HG03571 (cell line): ENCODE measurements at regions not wholly inside any gene's neighbourhood (a gene's known extent, or its start where the extent isn't known, plus 50 kb on each side); places are given as distances from the start of the nearest gene placed in this dataset.
"Not testable (repeated sequence)": the region's sequence is repeated elsewhere in the genome, so short reads cannot be mapped to it uniquely, and the experiment has no call there.

Experiments used
- ATAC-seq: cut with Tn5 transposase; IDR thresholded peaks from one replicate; pipeline ENCODE4 v1.9.1; 2021; ENCODE audit not compliant: unreplicated experiment

DNA sequence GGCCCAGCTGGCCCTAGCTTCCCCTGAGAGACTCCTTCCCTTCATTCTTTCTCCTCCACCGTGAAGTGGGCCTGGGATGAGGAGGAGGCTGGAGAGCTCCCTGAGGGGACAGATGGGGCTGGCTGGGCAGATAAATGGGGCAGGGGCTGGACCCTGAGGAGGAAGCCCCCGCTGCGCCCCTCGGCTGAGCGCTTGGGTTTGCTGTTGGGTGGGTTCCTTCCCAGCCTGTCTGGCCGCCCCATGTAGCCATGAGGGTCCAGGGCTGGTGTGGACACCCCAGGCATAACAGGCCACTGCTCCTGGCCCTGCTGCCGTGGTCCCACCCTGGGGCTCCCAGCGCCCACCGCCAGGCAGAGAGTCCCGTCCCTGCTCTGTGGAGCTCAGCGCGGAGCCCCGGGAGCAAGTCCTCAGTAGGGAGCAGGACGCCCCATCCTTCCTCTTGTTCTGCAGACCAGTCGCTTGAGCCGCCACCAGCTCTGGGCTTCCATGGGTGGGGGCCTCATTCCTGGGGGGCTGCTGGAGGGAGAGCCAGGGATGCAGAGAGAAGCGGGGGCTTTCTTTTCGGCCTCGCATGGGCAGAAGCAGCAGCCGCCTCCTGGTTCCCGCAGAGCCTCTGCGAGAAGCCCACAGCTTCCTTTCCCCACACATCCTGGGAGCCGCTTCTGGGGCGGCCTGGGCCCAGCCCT, 266.4 kb upstream of the TCERG1L start:
- no peak for ATAC-seq

DNA sequence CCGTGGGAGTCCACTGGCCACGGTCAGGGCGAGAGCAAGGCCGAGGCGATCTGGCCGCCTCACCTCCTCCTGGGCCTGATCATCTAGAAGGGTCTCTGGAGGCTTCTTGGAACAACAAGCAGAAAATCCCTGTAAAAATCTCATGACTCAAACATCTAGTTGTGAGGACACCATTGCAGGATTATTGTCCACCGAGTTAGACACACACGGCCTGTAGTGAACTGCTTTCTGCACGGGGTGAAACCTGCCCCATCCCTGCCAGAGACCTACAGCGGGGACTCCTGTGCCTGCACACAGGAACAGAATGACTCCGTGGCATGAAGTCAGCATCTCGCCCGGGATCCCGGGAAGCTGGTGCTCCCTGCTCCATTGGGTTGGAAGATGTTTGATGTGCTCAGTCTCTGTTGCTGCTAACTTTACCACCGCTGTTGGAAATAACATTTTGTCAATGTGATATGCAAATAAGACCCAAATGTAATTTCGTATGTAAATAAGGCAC, 267.0 kb upstream of the TCERG1L start:
- no peak for ATAC-seq

DNA sequence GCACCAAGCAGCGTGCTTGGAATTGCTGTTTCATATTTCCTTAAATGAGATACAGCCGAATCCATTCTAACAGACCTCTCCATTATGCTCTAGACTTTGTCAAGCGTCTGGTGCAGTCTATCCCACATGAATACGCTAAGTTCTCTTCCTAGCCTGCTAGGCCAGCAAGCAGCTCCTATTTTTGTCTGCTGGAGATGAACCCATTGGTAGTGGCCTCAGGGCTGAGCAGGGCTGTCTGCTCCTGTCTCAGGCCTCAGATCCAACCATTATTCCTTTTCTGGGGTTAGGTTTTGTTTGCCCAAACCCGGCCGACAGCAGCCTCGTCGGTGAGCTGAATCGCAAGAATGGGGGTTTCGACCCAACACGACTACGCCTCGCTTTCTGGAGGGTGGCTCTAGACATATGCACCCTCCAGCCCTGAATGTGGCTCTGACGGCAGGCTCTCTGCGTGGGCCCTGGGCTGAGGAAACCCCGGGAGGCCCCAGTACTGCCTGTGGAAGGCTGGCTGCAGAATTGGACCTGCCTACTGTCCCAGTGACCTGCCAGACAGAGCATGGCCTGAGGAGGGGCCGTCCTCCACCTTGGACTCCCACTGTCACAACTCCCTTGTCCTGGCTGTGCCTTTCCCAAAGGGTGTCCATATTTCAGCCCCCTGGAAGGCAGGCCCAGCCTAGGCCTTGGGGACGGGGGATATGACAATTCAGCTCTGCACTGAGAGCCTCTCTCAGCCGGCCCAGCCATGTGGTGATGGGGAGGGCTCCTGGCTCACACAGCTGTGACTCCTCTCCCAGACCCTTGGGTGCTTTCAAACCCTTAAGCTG, 267.9 kb upstream of the TCERG1L start:
- ATAC-seq: no peak

DNA sequence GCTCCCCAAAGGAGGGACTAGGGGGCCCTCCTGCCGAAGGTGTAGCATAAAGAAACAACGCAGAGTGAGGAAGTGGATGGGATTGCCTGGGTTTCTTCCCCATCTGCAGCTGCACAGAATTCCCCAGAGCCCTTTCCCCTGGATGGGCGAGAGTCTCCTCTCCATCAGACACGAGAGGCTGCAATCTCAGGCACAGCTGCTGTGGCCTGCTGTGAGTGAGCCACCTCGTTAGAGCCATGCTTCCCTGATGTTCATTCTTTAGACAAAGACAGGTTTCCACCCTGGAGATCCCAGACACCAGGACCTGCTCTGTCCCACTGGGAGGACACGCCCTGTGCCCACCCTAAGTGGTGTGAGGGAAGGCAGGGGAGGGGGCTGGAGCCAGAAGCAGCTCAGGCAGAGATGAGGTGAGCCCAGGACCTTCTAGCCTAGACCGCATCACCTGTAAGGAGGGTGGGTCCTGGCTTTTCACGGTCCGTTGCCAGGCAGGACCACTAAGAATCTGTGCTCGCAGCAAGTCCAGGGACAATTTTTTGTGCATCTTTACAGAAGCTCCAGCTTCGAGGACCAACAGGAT, 268.6 kb upstream of the TCERG1L start:
- ATAC-seq: no peak

DNA sequence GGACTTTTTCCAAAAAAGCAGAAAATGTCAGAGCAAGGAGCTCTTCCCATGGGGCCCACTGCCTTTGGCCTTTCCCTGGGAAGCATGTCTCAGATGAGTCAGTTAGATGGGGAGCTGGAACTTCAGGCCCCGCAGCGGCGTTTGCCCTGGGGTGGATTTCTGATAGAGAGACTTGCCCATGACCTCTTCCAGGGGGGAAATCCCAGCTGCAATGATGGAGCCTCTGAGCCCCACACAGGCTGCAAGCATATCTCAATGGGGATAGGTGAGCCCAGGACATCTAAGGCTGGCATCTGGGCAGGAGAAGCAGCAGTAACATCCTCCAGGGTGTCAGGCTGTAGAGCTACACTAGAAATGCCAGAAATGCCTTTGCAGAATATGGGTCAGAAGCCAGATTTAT, 269.2 kb upstream of the TCERG1L start:
- no peak for ATAC-seq

DNA sequence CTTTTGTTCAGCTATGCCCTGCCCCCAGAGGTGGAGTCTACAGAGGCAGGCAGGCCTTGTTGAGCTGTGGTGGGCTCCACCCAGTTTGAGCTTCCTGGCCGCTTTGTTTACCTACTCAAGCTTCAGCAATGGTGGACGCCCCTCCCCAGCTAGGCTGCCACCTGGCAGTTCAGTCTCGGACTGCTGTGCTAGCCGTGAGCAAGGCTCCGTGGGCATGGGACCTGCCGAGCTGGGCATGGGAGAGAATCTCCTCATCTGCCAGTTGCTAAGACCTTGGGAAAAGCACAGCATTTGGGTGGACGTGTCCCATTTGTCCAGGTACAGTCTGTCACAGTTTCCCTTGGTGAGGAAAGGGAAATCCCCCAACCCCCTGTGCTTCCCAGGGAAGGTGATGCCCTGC, 270.0 kb upstream of the TCERG1L start:
- not testable (repeated sequence) for ATAC-seq

DNA sequence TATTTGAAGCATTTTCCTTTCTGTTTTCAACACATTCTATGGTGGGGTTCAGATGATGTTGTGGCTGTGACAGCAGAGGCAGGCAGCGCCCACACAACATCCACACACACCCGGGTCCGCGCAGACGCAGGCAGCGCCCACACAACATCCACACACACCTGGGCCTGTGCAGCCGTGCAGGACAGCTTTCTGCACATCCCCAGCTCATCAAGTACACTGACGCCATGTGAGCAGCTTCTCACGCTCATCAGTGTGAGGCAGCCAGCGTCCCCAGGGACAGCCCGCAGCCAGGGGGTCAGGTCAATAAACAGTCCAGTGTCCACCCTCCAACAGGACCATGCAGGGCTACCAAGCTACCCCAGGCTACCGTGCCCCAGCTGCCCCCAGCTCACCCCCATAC, 272.8 kb upstream of the TCERG1L start:
- ATAC-seq: no peak

DNA sequence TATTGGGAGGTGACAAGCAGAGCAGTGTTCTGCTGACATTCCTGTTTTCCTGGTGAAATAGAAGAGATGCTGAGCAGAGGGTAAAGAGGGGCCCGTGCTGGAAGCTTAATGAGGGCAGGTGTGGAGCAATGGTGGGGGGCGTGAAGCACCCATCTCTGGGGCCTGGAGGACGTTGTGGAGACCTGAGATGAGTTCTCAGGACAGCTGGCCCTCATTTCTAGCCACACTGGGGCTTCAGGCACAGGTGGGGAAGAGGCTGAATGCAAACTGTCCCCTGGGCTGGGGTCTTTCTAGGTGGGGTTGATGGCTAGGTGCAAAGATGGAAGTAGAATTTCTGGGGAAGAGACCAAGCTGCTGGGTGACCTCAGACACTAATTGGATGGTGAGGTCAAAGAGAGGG, 274.2 kb upstream of the TCERG1L start:
- ATAC-seq: no peak

DNA sequence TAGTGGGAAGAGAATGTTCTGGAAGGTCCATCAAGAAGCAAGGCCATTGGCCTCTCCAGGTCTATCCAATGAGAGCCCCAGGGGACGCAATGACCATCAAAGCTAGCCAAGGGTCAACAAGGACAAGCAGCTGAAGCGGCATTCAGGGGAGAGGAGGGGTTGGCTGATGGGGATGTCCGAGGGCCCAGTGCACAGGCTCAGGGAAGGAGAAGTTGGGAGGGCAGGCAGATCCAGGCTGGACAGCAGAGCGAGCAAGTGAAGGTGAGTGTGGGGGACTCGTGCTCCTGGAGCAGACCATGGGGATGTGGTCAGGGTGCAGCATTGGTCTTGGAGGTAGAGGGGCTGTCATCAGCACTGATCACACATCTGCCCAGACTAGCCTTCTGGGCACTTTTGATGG, 275.4 kb upstream of the TCERG1L start:
- no peak for ATAC-seq

DNA sequence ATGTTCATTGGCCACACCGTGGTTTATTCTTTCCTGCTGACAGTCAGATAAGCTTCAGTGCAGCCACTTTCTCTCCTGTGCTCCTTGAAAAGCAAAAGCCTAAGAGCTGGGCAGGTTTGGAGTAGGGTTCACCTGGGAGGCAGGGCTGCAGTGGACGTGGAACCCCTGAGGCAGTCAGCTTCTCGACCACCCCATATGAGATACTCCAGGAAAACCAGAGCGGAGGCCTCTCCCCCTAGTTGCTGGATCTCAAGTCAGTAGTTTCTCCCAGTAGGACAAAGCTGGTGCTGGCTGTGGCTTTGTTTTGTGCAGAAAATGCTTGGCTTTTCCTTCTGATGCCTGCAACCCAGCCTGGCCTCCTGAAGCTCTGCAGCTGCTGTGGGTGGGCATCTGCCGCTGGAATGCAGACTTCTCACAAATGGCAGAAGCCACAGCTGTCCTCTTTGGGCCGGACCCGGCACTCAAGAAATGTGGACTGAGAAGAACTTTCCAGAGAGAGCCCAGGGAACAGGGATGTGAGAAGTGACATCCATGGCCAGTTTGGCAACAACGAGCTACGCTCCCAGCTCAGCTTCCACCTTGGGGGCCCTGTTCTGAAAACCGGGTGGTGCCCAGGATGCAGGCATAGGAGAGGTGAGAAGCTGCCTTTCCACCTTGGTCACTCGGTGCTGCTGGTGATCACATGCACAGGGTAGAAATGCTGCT, 276.6 kb upstream of the TCERG1L start:
- no peak for ATAC-seq

DNA sequence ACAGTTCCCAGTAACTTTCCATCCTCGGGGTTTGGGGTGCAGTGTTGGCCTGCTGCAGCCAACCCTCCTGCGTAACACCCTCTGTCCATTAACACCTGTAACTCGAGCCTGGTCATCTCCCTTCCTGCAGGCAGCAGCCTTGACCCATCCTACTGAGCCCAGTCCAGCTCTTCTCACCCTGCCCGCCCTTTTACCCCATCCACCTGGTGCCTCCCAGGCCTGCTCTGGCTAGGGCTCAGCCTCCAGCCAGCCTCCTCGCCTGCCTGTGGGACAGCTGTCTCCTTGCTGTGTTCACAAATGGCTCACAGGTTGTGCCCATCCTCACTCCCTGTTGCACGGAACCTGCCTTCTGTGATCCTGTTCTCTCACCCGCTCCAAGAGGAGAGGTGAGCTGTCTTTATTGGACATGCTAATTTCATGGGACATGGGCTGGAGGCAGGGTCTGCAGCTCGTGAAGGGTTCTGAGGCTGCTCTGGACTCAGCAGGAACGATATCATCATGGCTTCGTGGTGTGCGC, 277.2 kb upstream of the TCERG1L start:
- no peak for ATAC-seq

DNA sequence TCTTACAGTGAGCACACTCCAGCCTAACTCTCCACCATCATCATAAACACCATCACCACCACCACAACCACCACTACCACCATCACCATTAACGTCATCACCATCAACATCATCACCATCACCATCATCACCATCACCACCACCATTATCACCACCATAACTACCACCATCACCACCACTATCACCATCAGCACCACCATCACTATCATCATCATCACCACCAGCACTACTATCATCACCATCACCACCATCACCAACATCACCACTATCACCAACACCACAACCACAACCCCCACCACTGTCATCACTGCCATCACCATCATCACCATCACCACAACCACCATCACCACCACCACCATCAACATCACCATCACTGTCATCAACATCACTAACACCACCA, 279.0 kb upstream of the TCERG1L start:
- ATAC-seq: no peak

DNA sequence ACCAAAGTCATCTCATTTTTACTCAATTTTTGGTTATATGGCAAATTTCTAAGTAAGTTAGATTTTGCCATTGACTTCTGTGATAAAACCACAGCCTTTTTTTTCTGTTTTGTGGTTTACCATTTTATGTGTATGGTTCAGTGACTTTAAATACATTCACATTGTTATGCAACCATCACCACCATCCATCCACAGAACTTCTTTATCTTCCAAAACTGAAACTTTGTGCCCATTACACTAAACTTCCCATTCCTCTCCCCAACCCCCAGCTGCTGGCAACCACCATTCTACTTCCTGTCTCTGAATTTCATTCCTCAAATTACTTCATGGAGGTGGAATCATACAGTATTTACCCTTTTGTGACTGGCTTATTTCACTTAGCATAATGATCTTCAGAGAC, 280.4 kb upstream of the TCERG1L start:
- ATAC-seq: no peak

DNA sequence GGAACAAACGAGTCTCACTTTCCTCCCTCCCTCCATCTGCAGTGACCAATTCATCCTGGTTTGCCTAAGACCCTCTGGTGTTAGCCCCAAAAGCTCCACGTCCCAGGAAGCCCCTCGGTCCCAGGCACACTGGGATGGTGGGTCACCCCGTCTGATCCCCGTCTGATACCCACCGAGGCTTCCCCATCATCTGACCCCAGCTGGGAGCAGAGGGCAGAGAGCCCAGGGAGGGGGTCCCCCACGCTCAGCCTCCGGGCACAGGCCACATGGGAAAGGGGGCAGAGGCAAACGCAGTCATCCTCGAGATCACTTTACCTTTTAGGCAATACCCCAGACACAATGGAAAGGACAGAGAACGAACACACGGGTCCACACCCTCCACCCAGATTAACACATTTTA, 291.6 kb upstream of the PPP2R2D start:
- ATAC-seq: no peak

DNA sequence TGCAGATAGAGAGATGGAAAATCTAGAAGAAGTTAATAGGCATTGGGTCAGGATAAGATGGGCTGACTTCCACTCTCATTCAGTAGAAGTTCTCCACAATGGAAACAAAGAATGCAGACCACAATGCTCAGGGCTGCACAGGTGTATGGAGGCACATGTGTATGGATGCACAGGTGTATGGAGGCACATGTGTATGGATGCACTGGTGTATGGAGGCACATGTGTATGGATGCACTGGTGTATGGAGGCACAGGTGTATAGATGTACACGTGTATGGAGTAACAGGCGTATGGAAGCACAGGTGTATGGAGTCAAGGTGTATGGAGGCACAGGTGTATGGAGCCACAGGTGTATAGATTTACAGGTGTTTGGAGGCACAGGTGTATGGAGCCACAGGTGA, 285.7 kb upstream of the PPP2R2D start:
- no peak for ATAC-seq

DNA sequence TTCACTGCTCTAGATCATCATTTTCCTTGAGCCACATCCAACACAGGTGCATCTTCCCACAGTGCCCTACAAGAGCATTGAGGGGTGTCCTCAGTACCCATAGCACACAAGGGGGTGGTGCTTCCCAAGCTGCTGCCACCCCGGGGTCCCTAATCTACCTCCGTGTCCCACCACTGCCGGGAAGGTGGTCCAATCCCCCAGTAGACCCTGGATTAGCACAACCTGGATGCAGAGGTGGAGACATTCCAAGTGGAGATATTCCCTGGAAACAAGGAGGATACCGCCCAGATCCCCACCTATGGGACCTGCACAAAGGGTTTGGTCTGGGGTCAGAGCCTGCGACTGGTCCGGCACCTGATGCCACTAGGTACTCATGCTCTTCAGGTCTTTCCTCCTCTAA, 284.8 kb upstream of the PPP2R2D start:
- ATAC-seq: no peak

DNA sequence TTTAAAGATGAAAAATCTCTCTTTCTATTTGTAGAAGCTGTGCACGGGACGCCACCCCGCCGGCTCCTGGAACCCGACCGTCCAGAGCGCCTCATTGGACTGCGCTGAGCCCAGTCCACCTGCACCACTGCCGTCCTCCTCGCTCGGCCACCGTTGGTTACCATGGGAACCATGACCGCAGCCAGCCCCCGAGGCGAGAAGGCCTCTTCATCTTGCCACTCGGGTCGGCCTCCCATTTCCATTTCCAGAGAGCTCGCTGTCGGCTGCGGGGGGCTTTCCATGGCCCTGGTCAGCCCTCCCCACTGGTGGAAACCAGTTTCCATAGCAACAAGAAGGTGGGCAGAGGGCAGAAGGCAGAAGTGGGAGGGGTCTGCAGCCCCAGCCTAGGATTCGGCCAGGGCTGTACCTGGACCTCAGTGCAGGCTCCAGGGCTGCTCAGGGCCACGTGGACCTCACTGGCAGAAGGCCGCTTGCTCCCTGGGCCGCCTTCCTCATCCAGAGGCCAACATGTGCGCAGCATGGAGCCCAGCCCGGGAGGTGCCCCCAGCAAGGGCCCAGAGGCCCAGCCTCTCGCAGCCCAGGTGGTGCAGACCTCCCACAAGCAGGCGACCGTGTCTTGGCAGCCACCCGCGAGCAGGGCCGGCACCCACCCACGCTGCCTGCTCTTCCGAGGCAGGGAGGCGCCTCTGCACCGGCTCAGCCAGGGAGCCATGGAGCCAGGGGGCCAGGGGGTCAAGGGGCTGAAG, 283.5 kb upstream of the PPP2R2D start:
- no peak for ATAC-seq

DNA sequence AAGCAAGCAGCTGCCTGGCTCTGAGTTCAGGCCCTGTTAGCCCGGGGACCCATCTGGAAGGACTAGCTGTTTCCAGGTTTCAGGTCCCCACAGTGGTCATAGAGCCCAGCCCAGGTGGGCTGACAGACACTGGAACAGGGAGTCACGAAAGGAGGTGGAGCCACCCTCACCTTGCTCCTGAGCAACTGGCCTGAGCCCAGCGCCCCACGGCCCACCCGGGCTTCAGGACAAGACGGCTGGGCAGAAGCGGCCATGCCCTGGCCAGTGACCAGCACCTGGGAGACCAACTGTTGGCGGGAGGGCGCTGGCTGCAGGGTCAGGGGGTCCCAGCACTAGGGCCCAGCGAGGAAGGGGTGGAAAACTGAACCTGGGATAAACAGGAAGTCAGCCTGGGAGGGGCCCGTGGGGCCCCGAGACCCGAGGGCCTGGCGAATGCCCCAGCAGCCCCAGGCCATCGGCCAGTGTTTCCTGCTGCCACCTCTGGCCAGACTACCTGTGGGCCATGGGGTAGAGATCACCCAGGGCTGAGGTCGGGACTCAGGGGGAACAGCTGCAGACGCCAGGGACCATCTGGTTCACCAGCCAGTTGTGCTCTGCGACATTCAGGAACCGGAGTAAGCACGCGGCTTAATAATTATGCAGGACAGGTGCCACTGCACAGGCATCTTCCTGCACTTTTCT, 282.1 kb upstream of the PPP2R2D start:
- no peak for ATAC-seq

DNA sequence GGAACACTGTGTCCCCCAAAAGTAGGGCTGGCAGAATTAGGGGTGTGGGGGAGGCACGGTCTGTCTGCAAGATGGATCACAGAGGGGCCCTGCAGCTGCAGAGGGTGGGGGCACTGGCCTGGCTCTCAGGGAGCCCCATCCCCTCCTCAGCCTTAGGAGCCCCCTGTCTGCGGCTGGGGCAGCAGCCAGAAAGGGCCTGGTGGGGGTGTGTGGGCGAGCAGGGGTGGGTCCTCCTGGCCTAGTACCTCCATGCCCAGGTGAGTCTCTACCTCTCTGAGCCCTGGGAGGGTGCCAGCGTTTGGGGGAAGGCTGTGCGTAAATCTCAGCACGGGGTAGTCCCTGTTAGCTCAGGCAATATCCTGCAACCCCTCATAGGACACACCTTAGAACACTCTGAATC, 280.5 kb upstream of the PPP2R2D start:
- no peak for ATAC-seq

DNA sequence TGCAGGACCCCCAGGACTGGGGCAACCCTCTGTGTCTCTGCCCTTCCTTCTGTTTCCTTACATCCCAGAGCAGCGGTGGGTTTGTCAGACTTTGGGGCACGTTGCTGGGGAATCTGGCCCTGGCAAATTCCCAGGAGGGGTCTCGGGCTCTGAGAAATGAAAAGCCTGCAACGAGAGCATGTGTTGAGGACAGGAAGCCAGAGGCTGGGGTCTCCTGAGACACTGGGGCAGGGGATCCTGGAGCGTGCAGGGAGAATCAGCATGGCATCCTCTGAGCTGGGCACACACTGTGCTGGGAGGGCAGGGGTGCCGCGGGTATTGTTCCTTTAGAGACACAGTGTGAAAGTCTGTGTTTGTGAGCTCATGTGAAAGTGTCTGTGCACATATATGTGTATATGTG, 279.9 kb upstream of the PPP2R2D start:
- ATAC-seq: no peak
